IPS DF 6.9 (cell line): ENCODE measurements at regions not wholly inside any gene's neighbourhood (a gene's known extent, or its start where the extent isn't known, plus 50 kb on each side); places are given as distances from the start of the nearest gene placed in this dataset.
"Not testable (repeated sequence)": the region's sequence is repeated elsewhere in the genome, so short reads cannot be mapped to it uniquely, and the experiment has no call there.

Source experiments
- DNase-seq: peaks from one replicate; pipeline ENCODE4 v3.0.0-alpha.2; 2013; ENCODE audit warnings: low read depth, low spot score
- H3K27ac ChIP-seq: one replicate; pipeline ENCODE4 v1.5.1; 2013; ENCODE audit warnings: low read length, control low read depth
- H3K27me3 ChIP-seq: 2 replicates; pipeline ENCODE4 v1.6.1; 2013; ENCODE audit warnings: mild to moderate bottlenecking, low read length; ENCODE audit not compliant: control insufficient read depth, insufficient read depth
- H3K36me3 ChIP-seq: 2 replicates; pipeline ENCODE4 v1.6.1; 2013; ENCODE audit warnings: low read length; ENCODE audit not compliant: control insufficient read depth, insufficient read depth
- H3K4me1 ChIP-seq: 2 replicates; pipeline ENCODE4 v1.6.1; 2013; ENCODE audit warnings: low read length; ENCODE audit not compliant: control insufficient read depth, insufficient read depth
- H3K4me3 ChIP-seq: 2 replicates; pipeline ENCODE4 v1.5.1; 2013; ENCODE audit warnings: mild to moderate bottlenecking, low read length
- H3K9me3 ChIP-seq: 2 replicates; pipeline ENCODE4 v1.6.1; 2013; ENCODE audit warnings: low read length, inconsistent platforms; ENCODE audit not compliant: control insufficient read depth, insufficient read depth
- WGBS: extraction: QIAGEN DNeasy Blood & Tissue Kit; methylation state at CpG from one replicate; pipeline ENCODE4 v1.1.7; 2013; ENCODE audit warnings: mixed read lengths, missing lambda C conversion rate; ENCODE audit not compliant: insufficient read length, insufficient coverage; 5-methylcytosine and 5-hydroxymethylcytosine counted together

GRCh38 chr4:54593795-54594322 is 63.9 kb upstream of the KIT start:
- DNase-seq, result no peak
- Histone ChIP-seq H3K4me3 (no peak overlapping the region), H3K9me3 (no peaks in the 10 kb centered on the region), H3K27me3 (no peaks in the 10 kb centered on the region), H3K36me3 (no peaks in the 10 kb centered on the region), H3K27ac (no peak overlapping the region), H3K4me1 (no peaks in the 10 kb centered on the region)
- WGBS, result no CpG with 5 or more reads among the region's 2 CpGs

GRCh38 chr4:54596201-54596600 is 61.6 kb upstream of the KIT start:
- H3K9me3 ChIP-seq, result no peaks in the 10 kb centered on the region
- no CpG with 5 or more reads among the region's 1 CpG for WGBS
- no peak overlapping the region for H3K4me3 ChIP-seq
- H3K36me3 ChIP-seq, result no peaks in the 10 kb centered on the region
- H3K27ac ChIP-seq, result no peak overlapping the region
- DNase-seq, result no peak
- no peaks in the 10 kb centered on the region for H3K27me3 ChIP-seq
- H3K4me1 ChIP-seq, result no peaks in the 10 kb centered on the region

GRCh38 chr4:54597678-54598077 is 60.1 kb upstream of the KIT start:
- not testable (repeated sequence) for H3K4me3 ChIP-seq, H3K27me3 ChIP-seq, H3K9me3 ChIP-seq, DNase-seq, H3K36me3 ChIP-seq, H3K4me1 ChIP-seq, H3K27ac ChIP-seq
- WGBS, result no CpG with 5 or more reads among the region's 6 CpGs

GRCh38 chr4:54602175-54602574 is 55.6 kb upstream of the KIT start:
- not testable (repeated sequence) for DNase-seq, H3K36me3 ChIP-seq, H3K4me1 ChIP-seq, H3K27ac ChIP-seq, H3K9me3 ChIP-seq, H3K27me3 ChIP-seq, H3K4me3 ChIP-seq
- no CpG with 5 or more reads among the region's 4 CpGs for WGBS

GRCh38 chr4:54607067-54607466 is 50.7 kb upstream of the KIT start:
- WGBS, result no CpG with 5 or more reads among the region's 2 CpGs
- DNase-seq, result no peak
- no peak overlapping the region for H3K27ac ChIP-seq
- no peak overlapping the region for H3K4me3 ChIP-seq
- H3K4me1 ChIP-seq, result no peaks in the 10 kb centered on the region
- H3K36me3 ChIP-seq, result no peaks in the 10 kb centered on the region
- H3K9me3 ChIP-seq, result no peaks in the 10 kb centered on the region
- H3K27me3 ChIP-seq, result no peaks in the 10 kb centered on the region

GRCh38 chr4:54607521-54607920 is 50.2 kb upstream of the KIT start:
- Histone ChIP-seq H3K9me3 (no peaks in the 10 kb centered on the region), H3K4me1 (no peaks in the 10 kb centered on the region), H3K4me3 (no peak overlapping the region), H3K27ac (no peak overlapping the region), H3K27me3 (no peaks in the 10 kb centered on the region), H3K36me3 (no peaks in the 10 kb centered on the region)
- DNase-seq, result no peak
